ENCODE measurements at regions not wholly inside any gene's neighbourhood (a gene's known extent, or its start where the extent isn't known, plus 50 kb on each side); places are given as distances from the start of the nearest gene placed in this dataset.

DNA sequence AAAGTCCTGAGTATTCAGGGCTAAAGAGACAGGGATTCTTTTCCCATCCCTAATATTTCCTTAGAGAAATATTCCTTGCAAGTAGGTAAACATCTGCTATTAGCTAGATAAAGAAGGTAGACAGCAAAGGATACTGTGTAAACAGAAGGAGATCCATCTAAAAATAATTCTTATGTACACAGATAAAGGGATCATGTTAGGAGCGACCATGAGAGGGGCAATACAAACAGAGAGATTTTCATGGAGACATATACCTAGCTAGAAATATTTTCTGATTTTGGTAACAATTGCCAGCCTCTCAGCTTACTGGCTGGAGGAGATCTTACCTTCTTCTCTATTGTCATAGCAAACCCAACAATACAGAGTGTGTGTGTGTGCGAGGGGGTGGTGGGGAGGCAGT lies 184.6 kb upstream of the DMAC1 start:
- no peak for DNase-seq (ENCODE audit: low read depth)

DNA sequence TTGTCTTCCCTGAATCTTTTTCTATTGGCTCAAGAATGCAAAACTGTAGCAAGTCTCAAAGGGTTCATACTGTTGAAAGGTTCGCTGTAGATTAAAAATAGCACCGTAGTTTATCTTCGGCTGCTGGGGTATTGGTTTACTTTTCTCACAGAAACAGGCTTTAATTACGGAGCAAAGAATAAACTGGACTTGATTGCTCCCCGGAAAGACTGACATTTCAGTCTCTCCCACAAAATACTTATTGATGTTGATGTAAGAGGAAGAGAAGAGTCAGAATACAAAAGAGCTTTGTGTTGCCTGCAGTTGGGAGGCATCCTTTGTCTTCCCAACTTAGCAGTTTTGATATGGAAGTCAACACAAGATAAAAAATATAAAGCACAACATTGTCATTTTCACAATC lies 183.9 kb upstream of the DMAC1 start:
- DNase-seq (ENCODE audit: low read depth), result no peak

DNA sequence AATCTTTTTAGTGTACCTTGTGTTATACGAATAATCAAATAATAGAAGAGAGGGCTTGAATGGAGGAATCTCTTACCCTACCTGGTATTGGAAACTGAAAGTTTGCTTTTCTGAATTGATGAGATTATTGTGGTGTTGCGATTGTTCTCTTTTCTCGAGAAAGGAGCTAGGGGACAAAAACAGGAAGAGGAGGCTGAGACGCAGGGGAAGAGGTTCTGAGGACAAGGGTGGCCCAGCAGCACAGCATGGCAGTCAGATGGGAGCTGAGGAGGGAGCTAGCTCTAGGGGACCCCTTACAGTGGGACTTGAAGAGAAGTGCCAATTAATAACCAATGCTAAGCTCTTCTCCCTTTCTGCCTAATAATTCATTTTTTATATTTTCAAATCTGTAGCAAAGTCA lies 183.3 kb upstream of the DMAC1 start:
- DNase-seq (ENCODE audit: low read depth), result no peak

DNA sequence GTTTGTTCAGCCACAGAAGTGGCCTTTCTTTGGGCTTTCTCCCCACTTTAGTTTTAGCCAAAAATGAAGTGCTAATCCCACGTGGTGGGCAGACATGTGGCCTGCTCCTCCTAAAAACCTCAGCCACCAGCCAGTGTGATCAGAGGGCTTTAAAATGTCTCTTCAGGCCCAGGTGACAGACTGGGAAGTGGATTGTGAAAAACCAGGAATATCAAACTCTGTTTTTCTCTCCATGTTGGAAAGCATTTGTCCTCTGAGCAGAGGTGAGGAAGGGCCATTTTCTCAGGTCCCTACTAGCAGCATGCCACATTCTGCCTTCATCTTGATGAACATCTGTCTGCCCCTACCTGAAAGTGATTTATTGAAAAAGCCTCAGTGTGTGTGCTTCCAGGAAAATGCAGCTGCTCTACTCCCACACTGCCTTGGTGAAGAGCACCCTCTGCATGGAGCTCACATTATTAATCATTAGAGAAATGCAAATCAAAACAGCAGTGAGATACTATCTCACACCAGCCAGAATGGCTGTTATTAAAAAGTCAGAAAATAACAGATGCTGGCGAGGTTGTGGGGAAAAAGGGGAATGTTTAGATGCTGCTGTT lies 181.2 kb upstream of the DMAC1 start:
- DNase-seq (ENCODE audit: low read depth), result no peak

DNA sequence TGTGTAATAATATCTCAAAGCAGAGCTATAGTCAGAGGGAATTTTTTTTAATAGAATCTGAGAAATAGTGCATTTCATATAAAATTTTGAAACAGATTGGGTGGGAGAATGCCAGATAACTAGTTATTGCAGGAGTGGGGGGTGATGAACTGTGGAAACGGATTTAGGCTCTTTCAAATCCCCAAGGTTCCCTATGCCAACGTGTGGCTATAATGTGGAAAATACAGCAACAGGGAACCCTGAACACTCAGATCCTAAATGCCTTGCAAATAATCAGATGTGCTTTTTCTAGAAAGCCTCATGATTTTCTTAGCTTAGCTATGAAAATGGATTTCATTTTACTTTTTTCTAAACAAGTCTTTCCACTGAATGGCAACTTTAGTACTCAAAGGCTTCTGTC lies 180.5 kb upstream of the DMAC1 start:
- DNase-seq (ENCODE audit: low read depth), result no peak

DNA sequence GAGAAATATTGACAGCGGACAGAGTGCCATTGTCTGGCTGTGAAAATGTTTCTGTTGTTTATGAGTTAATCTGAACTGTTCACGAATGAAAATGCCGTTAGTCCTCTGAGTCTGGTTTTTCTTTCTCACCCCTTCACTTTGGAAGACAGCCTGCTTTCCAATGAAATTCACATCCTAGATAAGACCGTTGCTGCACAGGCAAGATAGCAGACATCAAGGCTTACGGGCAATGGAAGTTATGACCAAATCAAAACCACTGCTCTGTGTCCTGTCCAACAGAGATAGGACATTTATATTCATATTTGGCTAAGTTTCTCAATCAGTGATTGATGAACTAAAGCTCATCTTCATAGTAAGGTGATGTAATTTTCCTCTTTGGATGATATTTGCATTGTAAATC lies 180.0 kb upstream of the DMAC1 start:
- no peak for DNase-seq (ENCODE audit: low read depth)

DNA sequence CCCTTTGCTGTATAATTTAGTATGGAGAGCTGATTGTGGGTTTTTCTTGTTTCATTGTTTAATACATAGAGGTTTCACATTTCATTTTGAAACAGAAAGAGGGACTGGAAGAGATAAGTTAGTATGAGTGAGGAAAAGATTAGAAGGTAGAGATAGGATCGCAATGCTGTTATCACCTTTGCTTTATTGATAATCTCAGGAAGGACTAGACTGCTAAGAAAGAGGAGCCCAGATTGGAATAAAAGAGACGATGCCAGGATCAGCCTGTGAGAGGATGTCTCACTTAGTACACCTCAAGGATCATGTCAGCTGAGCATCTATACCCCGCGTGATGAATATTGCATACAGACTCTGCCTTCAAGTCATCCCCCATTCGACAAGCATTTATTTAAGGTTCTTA lies 178.0 kb upstream of the DMAC1 start:
- no peak for DNase-seq (ENCODE audit: low read depth)

DNA sequence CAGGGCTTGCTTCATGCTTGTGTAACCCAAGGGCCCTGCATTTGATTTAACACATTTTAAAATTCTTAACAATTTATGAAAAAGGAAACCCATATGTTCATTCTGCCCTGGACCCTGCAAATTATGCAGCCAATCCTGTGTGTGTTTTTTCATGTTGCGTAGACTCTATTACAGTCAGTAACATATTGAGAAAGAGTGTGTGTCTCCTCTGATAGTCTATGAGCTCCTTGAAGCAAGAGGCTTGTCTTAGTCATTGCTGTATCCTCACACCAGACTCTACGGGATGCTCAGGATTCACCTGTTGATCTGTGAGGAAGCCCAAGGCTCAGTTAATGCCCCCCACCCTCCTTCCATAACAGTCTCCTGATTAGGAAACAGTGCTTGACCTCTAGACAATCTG lies 177.3 kb upstream of the DMAC1 start:
- DNase-seq (ENCODE audit: low read depth), result no peak

DNA sequence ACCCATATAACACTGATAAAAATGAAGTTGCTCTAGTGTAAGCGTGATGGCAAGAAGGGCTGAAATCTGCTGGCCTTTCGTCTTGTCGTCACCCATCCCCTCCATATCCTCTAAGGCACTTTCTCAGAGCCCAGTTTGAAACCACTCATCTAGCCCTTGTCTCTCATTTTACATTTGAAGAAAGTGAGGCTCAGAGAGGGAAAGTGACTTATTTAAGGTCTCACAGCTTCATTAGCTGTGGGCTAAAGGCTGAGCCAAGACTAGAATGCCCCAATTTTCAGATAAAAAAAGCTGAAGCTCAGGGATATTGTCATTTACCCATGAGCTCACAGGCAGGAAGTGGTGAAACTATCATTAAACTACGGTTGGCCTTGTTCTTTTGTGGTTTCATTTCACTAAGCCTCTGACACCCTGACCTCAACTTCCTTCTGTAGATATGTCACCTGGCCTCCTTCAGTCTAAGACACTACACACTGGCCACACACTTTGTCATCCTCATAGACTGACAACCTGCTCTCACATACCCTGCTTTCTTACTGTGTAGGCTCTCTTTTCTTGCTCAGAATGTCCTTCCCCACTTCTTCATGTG lies 176.7 kb upstream of the DMAC1 start:
- DNase-seq (ENCODE audit: low read depth), result no peak

DNA sequence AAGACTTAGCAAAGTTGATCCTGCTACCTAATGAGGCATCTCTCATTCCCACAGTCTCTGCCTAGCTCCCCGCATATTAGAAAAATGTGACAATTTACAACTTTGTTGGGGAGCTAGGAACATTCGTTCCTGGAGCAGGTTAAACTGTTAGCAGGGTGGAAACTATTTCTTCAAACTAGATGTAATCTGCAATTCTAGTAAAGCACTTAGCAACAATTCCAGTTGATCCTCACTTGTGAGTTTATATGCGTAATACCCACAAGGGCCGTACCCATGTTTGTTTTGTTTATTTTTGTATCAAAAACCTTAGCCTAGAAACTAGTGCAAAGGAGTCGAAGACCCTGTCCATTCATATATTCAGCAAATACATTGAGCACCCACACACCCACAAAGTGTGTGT lies 175.8 kb upstream of the DMAC1 start:
- no peak for DNase-seq (ENCODE audit: low read depth)

DNA sequence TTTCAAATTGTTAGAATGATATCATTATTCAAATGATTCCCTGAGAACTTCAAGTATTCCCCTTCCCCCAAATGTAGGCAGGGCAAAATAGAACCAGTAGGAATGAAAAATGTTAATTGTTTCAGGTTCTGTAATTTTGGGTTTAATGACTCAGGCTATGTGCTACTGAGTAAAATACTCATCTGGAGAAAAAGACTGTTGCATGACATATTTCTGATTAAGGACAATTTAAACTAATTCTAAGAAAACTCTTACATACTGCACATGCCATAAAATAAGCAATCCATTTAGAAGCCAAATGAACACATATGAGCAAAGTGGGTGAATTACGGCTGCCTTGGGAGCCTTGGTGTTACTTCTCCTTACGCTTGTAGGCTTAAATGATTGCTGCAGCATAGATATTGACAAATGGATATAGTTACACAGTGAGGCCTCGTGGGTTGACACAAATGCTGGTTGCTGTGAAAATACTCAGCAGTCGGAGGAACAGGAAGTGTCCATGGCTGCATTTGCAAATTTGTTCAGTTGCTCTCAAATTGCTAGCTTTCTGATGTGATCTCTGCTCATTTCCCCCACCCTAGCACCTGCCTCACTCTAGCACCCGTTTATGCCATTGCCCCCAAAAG lies 174.9 kb upstream of the DMAC1 start:
- DNase-seq (ENCODE audit: low read depth), result no peak

DNA sequence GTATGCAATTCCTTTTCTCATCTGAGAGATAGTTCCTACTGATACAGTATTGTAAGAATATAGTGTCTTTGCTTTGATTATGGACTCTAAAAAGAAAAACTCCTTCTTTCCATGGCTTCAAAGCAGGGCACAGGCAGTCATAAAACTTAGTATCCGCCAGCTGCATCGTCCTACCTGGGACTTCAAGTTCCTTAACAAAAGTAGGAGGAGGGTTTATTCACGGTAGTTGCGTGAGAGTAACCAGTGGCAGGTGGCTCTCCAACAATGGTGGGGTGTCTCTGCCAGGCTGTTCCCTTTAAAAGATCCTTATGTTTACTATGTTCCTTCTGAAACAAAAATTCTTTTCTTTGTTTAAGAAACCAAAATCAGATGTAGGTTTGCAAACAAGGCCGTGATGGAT lies 173.5 kb upstream of the DMAC1 start:
- DNase-seq (ENCODE audit: low read depth), result no peak

DNA sequence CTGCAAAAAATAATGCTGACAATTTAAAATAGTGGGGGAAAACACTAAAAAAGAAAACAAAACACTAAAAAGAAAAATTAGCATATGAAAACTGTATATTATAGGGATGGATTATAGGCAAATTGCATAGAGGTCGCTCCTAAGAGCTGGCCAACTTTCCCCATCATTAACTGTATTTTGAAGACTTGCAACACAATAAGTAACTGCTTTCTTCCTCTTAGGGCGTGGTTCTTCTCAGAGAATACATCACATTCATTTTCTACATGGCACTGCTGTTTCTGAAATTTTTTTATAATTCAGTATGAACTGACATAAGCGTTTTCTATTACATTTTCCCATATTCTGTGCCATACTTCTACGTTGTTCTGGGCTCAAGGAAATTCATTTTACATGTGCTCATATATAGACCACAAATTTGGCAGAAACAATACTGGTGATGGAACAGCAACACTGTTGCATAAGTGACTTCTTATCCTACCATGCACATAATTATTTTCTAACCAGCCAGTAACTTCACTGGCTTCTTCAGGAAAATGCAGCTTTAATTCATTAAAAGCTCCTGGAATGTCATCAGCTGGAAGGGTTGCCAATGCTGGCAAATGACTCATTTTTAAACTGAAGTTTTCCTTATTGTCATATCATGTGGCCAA lies 171.2 kb upstream of the DMAC1 start:
- no peak for DNase-seq (ENCODE audit: low read depth)

DNA sequence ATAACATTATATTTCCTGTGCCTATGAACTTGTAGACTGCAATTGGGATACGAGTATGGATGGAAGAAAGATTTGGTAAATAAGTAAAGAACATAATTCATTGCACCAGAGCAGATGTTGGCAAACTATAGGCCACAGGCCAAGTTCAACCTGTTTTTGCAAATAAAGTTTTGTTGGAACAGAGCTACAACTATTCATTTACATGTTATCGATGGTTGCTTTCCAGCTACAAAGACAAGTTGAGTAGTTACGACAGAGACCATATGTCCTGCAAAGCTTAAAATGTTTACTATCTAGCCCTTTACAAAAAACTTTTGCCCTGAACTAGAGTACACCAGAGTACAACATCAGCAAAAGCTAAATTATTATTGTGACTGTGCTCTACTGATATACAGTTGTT lies 169.1 kb upstream of the DMAC1 start:
- no peak for DNase-seq (ENCODE audit: low read depth)

DNA sequence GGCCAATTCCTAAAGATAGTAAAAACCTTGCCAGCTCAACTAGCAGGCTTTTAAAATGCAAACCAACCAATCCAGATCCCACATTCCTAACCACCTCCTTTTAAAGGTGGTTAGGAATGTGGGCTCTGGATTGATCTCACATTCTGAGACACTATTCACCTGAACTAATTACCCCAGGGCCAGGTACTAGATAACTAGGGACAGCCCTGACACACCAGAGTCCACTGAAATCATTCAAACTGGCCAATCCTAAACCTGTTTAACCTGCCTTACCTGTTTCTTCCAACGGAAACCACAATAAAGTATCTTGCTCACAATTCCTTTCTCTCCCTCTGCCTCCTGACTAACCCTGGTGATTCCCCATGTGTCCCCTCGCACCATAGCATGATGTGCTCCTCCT lies 168.3 kb upstream of the DMAC1 start:
- DNase-seq (ENCODE audit: low read depth), result no peak

DNA sequence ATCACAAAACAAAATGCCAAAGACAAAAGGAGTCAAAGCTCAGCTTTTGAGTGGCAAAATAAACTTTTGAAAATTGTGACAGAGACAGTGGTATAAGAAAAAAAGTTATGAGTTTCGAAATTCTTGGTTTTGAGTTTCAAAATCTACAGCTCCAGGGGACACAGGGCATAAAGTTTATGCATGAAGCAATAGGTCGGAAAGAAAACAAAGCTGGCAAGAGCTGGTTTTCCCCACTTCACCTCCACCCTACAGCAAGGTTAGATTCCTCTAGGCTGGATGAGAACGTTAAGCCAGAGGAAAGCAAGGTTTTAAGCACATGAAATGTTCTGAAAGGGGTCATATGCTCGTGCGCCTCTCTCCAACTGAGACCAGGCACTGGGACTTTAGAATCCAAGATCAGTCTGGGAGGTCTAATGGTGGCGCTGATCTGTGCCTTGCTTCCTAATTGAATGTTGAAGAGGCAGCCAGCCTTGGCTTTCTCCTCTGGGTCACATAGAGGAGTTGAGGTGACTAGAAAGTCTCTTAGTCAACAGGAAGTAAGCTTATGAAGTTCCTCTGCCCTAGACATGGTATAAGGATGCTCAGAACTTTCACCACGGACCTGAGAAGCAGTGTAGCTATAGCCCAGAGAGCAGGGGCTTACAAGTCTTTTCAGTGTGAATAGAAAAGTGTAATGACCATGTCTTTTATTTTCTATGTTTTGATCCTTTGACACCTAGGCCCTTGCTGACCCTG lies 167.7 kb upstream of the DMAC1 start:
- DNase-seq (ENCODE audit: low read depth), result no peak

DNA sequence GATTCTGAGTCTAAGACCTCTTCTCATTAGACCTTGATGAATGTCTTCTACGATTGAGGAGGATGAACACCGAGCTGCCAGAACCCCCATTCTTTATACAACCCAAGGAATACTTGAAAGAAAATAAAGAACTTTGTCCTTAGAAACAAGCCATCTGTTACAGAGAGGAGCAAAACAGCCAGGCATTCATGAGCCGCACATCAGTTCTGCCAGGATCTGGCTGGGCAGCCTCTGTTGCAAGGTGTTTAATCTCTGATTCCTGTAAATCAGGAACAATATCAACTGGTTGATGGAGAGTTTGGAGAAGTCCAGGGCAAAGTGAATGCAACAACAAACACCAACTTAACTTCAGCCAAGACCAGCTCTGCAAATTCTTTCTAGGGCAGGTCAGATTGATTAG lies 165.5 kb upstream of the DMAC1 start:
- no peak for DNase-seq (ENCODE audit: low read depth)

DNA sequence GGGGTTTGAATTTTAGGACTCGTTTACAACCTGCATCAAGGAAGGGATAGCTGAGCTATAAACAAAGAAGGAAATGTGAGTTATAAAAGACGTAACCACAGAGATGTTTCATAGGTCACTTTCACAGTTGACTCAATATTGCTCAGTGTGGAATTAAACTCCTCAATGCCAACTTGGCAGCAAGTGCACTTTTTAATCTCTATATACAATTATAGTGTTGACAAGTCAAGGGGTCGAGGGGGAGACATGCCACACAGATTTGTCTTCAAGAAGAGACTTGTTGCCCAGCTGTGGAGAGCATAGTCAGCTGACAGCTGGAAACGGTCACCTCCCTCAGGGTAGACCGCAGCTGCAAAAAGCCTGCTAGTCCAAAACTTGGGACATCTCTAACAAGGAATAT lies 163.4 kb upstream of the DMAC1 start:
- no peak for DNase-seq (ENCODE audit: low read depth)

DNA sequence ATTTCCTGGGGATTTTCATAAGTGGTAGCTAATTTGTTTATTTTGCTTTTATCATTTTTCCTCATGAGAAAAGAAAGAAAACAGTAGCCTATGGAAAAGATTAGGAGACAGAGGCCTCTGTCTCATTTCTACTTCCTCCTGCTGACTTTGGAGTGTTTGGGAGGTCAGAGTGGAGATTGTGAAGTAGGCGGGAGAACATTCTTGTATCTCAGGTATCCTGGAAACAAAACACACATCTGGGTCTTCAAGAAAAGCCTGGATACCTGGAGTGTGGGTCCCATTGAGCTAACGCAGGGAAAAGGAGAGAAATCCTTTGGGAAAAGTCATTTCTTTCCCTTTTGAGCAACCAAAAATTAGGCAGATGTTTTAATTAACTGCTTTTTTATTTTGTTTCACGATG lies 161.5 kb upstream of the DMAC1 start:
- no peak for DNase-seq (ENCODE audit: low read depth)

DNA sequence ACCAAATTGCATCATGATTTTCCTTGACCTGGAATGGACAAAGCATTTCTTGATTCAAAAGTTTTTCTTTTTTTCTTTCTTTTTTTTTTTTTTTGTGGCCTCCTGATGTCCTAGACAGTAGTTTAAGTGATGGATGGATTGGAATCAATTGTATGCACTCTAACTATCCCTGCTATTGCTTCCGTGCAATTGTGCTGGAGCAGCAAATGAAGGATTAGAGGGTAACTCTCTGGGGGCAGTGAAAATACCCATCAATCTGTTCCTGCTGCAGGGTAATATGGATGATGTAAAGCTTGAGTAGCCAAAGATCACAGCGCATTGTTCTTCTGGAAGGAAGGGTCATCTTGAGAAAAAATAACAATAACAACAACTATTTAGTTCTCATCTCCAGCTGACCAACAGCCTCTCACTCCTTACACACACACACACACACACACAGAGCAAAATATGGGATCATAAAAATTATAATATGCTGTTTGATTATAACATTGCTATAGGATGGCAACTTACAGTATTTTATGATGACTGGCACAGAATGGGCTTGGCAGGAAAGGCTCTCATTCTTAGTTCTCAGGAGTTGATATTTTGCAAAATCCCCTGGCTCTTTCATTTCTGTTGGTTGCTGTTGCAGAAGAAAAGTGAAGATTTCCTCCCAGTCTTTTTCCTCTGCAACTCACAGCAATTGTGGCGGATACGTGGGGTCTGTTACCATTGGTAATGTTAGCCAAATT lies 160.9 kb upstream of the DMAC1 start:
- no peak for DNase-seq (ENCODE audit: low read depth)

DNA sequence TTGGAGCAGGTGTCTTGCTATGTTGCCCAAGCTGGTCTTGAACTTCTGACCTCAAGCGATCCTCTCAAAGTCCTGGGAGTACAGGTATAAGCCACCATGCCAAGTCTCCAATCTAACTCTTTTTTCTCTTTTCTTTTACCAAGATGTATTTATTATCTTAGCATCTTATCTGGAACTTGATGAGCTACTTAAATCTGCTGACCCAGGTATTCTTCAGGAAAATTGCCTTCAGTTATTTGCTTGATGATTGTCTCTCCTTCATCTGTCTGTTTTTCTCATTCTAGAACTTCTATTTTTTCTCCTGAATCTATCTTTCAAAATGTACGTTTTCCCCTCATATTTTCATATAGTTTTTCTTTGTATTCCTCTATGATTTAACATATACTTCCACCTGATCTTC lies 158.2 kb upstream of the DMAC1 start:
- DNase-seq (ENCODE audit: low read depth), result no peak

DNA sequence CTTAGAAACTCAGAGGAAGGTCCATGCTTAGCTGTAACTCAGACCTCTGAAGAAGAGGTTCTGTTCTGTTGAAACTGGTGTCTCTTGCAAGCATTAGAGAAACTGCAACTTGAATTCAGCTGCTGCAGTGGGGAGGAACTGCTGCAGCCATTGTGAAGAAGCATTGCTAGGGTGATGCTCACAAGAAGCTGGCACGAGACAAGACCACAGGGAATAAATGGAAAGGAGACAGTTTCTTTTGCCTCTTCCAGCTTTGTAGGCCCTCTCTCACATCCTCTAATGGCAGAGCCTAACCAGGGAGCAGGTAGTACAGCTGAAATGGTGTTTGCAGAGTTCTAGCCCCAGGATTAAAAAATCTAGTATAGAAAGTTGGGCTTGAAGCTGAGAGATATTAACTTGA lies 148.0 kb upstream of the DMAC1 start:
- no peak for DNase-seq (ENCODE audit: low read depth)
